Muscle of leg (tissue), 3 donors: ENCODE measurements at regions not wholly inside any gene's neighbourhood (a gene's known extent, or its start where the extent isn't known, plus 50 kb on each side); places are given as distances from the start of the nearest gene placed in this dataset.

Source experiments
- DNase-seq: peaks from one replicate; pipeline ENCODE4 v3.0.0; 2013
- H3K27ac ChIP-seq: one replicate; pipeline ENCODE4 v1.5.1; 2013; ENCODE audit warnings: mild to moderate bottlenecking, low read length, control low read depth
- H3K27me3 ChIP-seq: one replicate; pipeline ENCODE4 v1.6.1; 2013; ENCODE audit warnings: low read length; ENCODE audit not compliant: control insufficient read depth, insufficient read depth
- H3K36me3 ChIP-seq: one replicate; pipeline ENCODE4 v1.6.1; 2013; ENCODE audit warnings: low read length; ENCODE audit not compliant: control insufficient read depth, insufficient read depth
- H3K4me1 ChIP-seq: one replicate; pipeline ENCODE4 v1.6.1; 2013; ENCODE audit warnings: low read length; ENCODE audit not compliant: control insufficient read depth, insufficient read depth
- H3K4me3 ChIP-seq: one replicate; pipeline ENCODE4 v1.5.1; 2013; ENCODE audit warnings: low read length, control low read depth
- H3K9me3 ChIP-seq: replicated peaks from 2 replicates; pipeline ENCODE4 v1.6.1; 2013; ENCODE audit warnings: low read depth, low read length; ENCODE audit not compliant: control insufficient read depth
- whole genome bisulfite sequencing: methylation state at CpG from one replicate; pipeline ENCODE4 v1.1.5; 2013; ENCODE audit warnings: missing lambda C conversion rate; ENCODE audit not compliant: insufficient coverage; 5-methylcytosine and 5-hydroxymethylcytosine counted together

DNA sequence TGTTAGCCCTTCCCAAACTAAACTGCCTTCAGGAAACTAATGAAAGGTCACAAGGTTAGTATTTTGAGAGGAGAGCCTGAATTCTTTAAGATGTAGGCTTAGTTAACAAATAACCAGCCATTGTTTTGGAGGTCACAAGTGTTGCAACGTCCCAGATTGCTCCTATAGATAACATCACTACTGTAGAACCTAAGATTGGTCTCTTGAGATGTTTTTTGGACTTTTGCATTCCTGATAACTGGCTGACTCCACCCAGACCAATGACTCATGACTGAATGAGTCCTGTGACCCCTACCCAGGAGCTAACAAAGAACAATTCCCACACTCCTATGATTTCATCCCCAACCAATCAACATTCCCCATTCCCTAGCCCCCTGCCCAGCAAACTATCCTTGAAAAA lies 178.8 kb downstream of the SCP2D1 start:
- H3K36me3 ChIP-seq: no peaks in the 10 kb centered on the region
- no peak for DNase-seq
- no CpG with 5 or more reads among the region's 1 CpG for WGBS
- no peaks in the 10 kb centered on the region for H3K27me3 ChIP-seq
- no peak overlapping the region for H3K4me3 ChIP-seq
- no peak overlapping the region for H3K27ac ChIP-seq
- no peaks in the 10 kb centered on the region for H3K4me1 ChIP-seq
- no peaks in the 10 kb centered on the region for H3K9me3 ChIP-seq

GRCh38 chr20:18995455-18995854 lies 181.9 kb downstream of the SCP2D1 start:
- H3K4me3 ChIP-seq: no peak overlapping the region
- H3K27me3 ChIP-seq: no peaks in the 10 kb centered on the region
- no peaks in the 10 kb centered on the region for H3K4me1 ChIP-seq
- DNase-seq: no peak
- H3K9me3 ChIP-seq: no peaks in the 10 kb centered on the region
- H3K27ac ChIP-seq: no peak overlapping the region
- no peaks in the 10 kb centered on the region for H3K36me3 ChIP-seq
- WGBS: 78% methylated on average over 3 of the region's 3 CpGs

DNA sequence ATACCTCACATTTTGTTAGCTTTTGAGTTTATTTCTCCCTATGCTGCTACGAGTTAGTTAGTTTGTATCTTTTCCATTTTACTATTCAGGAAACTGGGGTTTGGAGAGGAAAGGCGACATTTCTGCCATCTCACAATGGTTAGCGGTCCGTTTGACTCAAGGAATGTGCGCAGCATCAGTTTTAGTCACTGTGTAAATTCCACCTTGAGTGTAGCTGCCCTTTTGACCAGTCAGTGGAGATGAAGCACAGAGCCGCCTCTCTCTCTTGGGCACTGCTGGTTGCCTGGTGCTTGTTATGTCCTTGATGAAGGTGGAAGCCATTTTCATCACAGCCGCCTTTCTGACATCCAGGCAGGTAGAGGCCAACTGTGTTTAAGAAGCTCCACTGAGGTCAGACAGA lies 185.5 kb downstream of the SCP2D1 start:
- no peaks in the 10 kb centered on the region for H3K9me3 ChIP-seq
- no peaks in the 10 kb centered on the region for H3K27me3 ChIP-seq
- H3K4me3 ChIP-seq: no peak overlapping the region
- no peaks in the 10 kb centered on the region for H3K36me3 ChIP-seq
- WGBS: 92% methylated on average over 5 of the region's 7 CpGs
- DNase-seq: no peak
- no peak overlapping the region for H3K27ac ChIP-seq
- H3K4me1 ChIP-seq: no peaks in the 10 kb centered on the region

- WGBS: 45% methylated on average over 2 of the region's 7 CpGs
- no peaks in the 10 kb centered on the region for H3K36me3 ChIP-seq
- H3K9me3 ChIP-seq: no peaks in the 10 kb centered on the region
- H3K27me3 ChIP-seq: no peaks in the 10 kb centered on the region
- H3K27ac ChIP-seq: no peak overlapping the region
- no peaks in the 10 kb centered on the region for H3K4me1 ChIP-seq
- no peak for DNase-seq
- H3K4me3 ChIP-seq: no peak overlapping the region
These were observed 186.5 kb downstream of the SCP2D1 start for GRCh38 chr20:19000078-19000477.

DNA sequence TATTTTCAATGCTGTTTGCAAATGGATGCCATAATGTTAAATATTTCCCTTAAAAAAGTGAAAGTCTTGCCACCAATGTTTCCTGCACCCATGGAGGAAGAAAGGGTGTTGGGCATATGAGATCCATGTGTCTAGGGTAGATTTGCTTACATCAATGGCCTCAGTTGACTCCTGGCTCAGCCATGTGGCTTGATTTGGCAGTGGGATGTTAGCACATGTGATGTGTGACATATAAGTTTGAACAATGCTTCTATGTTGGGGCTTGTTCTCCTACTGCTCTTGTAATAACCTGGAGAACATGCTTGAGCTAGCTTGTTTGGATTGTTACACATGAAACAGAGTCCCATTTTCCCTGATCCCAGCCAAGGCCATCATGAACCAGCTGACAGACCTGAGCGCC lies 187.6 kb downstream of the SCP2D1 start:
- H3K27me3 ChIP-seq: no peaks in the 10 kb centered on the region
- WGBS: no CpG with 5 or more reads among the region's 1 CpG
- H3K36me3 ChIP-seq: no peaks in the 10 kb centered on the region
- no peaks in the 10 kb centered on the region for H3K4me1 ChIP-seq
- no peak overlapping the region for H3K27ac ChIP-seq
- DNase-seq: no peak
- no peak overlapping the region for H3K4me3 ChIP-seq
- no peaks in the 10 kb centered on the region for H3K9me3 ChIP-seq

DNA sequence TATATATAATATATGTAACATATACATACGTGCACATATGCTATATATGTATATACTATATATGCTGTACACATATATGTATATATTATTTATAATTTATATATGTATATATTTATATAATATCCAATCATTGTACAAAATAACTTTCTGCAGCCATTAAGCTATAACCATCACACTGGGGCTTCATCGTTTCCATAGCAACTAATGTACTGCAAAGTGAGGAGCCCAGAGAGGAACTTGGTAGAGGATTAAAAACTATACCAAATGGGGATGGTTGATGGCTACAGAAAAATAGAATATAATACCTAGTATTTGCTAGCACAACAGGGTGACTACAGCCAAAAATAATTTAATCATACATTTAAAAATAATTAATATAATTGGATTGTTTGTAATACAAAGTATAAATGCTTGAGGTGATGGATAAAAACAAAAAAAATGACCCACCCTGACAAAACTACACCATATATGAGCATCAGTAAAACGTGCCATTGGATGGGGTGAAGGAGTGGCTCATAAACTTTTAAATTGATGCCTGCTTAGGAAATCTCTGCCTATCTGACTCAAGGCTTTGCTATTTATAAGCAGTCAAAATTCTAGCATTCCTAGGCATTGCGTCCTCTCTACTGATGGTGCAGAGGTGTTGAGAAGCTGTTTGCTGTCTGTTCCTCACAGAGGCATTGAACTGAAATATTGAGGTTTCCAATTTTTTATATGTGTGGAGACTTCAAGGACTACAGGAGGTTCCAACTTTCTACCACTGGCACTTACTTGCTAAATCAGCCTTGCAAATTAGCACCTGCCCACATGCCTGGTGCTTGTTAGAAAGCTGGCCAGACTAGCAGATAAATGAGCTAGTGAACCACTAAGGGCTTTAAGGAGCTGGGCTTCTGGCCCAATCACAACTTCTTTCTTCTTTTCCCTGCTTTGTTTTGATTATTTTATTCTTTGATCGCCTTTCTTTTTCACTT lies 190.1 kb downstream of the SCP2D1 start:
- Histone ChIP-seq H3K36me3 (no peaks in the 10 kb centered on the region), H3K4me3 (no peak overlapping the region), H3K27ac (no peak overlapping the region), H3K27me3 (no peaks in the 10 kb centered on the region), H3K4me1 (no peaks in the 10 kb centered on the region), H3K9me3 (no peaks in the 10 kb centered on the region)
- 90% methylated on average over 2 of the region's 5 CpGs for WGBS
- DNase-seq: no peak

GRCh38 chr20:19004975-19005374 lies 191.4 kb downstream of the SCP2D1 start:
- 70% methylated on average over 6 of the region's 6 CpGs for WGBS
- Histone ChIP-seq H3K9me3 (no peaks in the 10 kb centered on the region), H3K27ac (no peak overlapping the region), H3K36me3 (no peaks in the 10 kb centered on the region), H3K4me1 (no peaks in the 10 kb centered on the region), H3K4me3 (no peak overlapping the region), H3K27me3 (no peaks in the 10 kb centered on the region)
- no peak for DNase-seq

- H3K36me3 ChIP-seq: no peaks in the 10 kb centered on the region
- no peak overlapping the region for H3K27ac ChIP-seq
- no peaks in the 10 kb centered on the region for H3K27me3 ChIP-seq
- peaks cover 12% of the 10 kb centered on the region for H3K4me1 ChIP-seq
- no peaks in the 10 kb centered on the region for H3K9me3 ChIP-seq
- WGBS: 23% methylated on average over 3 of the region's 5 CpGs
- no peak overlapping the region for H3K4me3 ChIP-seq
- no peak for DNase-seq
These were observed 194.9 kb downstream of the SCP2D1 start for GRCh38 chr20:19008497-19008896.

DNA sequence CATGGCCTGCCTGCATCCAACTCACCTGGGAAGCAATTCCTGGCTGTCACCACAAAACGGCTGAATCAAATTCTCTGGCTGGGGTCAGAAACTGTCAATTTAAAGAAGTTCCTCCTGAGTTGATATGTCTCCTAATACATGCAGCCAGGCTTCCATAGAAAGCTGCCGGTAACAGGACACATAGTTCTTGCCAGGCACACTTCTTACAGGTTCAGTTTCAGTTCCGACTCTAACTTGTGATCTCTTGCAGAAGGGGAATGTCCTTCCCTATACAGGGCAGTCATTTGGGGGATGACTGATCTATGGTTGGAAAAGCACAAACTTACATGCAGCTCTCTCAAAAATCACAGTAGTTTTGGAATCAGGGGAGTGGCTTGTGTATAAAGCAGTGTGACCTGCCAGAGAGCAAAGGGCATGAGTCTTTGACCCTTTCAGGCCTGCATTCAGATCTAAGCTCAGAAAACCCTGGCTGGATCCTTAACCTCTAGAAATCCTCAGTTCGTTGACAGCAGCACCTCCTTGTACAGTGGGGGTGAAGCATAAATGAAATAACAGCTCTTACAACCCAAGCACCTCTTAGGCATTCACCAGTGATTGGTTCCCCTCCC lies 195.6 kb downstream of the SCP2D1 start:
- WGBS: 81% methylated on average over 2 of the region's 4 CpGs
- no peaks in the 10 kb centered on the region for H3K27me3 ChIP-seq

DNA sequence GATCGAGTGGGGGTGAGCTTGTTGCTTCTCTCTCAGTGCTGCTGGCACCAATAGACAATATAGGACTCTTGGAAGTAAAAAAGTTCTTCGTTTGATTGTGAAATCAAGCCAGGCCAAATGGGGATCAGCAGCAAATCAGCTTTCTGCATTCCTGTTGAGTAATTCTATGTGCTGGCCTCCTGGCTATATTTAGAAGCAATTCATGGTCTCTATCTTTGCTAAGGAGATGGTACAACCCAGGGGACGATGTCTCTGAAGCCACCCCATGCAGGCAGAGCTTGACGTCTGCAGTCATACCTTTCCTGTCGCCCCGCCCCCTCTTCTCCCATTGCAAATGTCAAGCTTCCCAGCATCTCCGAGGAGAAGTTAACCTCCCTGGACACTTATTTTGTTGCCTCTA lies 199.1 kb downstream of the SCP2D1 start:
- peaks cover 29% of the 10 kb centered on the region for H3K4me1 ChIP-seq
- no peak overlapping the region for H3K4me3 ChIP-seq
- H3K27me3 ChIP-seq: no peaks in the 10 kb centered on the region
- no peaks in the 10 kb centered on the region for H3K36me3 ChIP-seq
- 50% methylated on average over 2 of the region's 7 CpGs for WGBS
- no peak overlapping the region for H3K27ac ChIP-seq
- H3K9me3 ChIP-seq: no peaks in the 10 kb centered on the region
- peak; percentile 29 for DNase-seq

More for the DNA sequence above, 195.6 kb downstream of the SCP2D1 start:
- Histone ChIP-seq H3K27ac (no peak overlapping the region), H3K4me3 (no peak overlapping the region), H3K36me3 (no peaks in the 10 kb centered on the region), H3K4me1 (peaks cover 12% of the 10 kb centered on the region), H3K9me3 (no peaks in the 10 kb centered on the region)
- DNase-seq: no peak
